ENCODE measurements at regions not wholly inside any gene's neighbourhood (a gene's known extent, or its start where the extent isn't known, plus 50 kb on each side); places are given as distances from the start of the nearest gene placed in this dataset.

GRCh38 chr11:36807871-36808270 is 209.8 kb upstream of the RAG2 start:
- no peak overlapping the region for H2BK5ac ChIP-seq (ENCODE audit: insufficient read length, low read length)
- no peak overlapping the region for H3K14ac ChIP-seq (ENCODE audit: insufficient read depth, low read length)
- Mint-ChIP-seq H3K9me3 (no peaks in the 10 kb centered on the region), H3K27me3 (ENCODE audit: low read depth) (no peaks in the 10 kb centered on the region; the same call in 1 of the 2 replicates), H3K4me3 (no peak overlapping the region), H3K4me1 (no peaks in the 10 kb centered on the region), H3K27ac (no peak overlapping the region), H3K36me3 (ENCODE audit: insufficient read depth in 1 of 3, low read depth in 3 of 3) (no peaks in the 10 kb centered on the region)
- H4K8ac ChIP-seq (replicated peaks; ENCODE audit: insufficient read length, low read depth, low read length): no peak overlapping the region
- H3K18ac ChIP-seq (ENCODE audit: insufficient read length, low read depth, low read length): no peak overlapping the region
- no peaks in the 10 kb centered on the region for H3K9me3 ChIP-seq (ENCODE audit: control insufficient read depth, low read depth, low read length)
- no peaks in the 10 kb centered on the region for H4K20me1 ChIP-seq (ENCODE audit: control insufficient read depth, insufficient read depth, insufficient read length)
- H3K56ac ChIP-seq (ENCODE audit: insufficient read length, low read depth, low read length): no peak overlapping the region
- H3K4me1 ChIP-seq (ENCODE audit: insufficient read depth, low read length): no peaks in the 10 kb centered on the region
- H3K4ac ChIP-seq (ENCODE audit: low read depth, low read length): no peak overlapping the region
- no peaks in the 10 kb centered on the region for H3K27me3 ChIP-seq (ENCODE audit: insufficient read depth, low read length)
- H3K79me2 ChIP-seq (ENCODE audit: insufficient read depth, low read length): no peaks in the 10 kb centered on the region
- no peaks in the 10 kb centered on the region for H3K23me2 ChIP-seq (ENCODE audit: insufficient read length, low read depth, low read length, poor library complexity, severe bottlenecking)
- H2BK12ac ChIP-seq (ENCODE audit: insufficient read length, low read depth, low read length): no peak overlapping the region
- H3K23ac ChIP-seq (ENCODE audit: insufficient read length, low read depth, low read length): no peak overlapping the region
- no peaks in the 10 kb centered on the region for H3K79me1 ChIP-seq (ENCODE audit: insufficient read depth, low read depth, low read length, poor library complexity, severe bottlenecking)
- no peak overlapping the region for H2AK5ac ChIP-seq (ENCODE audit: insufficient read length, low read length)
- no peak overlapping the region for H2BK20ac ChIP-seq (ENCODE audit: low read depth, low read length, poor library complexity, severe bottlenecking)
- H2BK15ac ChIP-seq (ENCODE audit: low read depth, low read length): no peak overlapping the region
- no peak overlapping the region for H4K91ac ChIP-seq (ENCODE audit: insufficient read length, low read depth, low read length)
- DNase-seq: no peak
- no peak overlapping the region for H3K9ac ChIP-seq (ENCODE audit: extremely low read depth, insufficient read length, low read length)
- no peak overlapping the region for H3T11ph ChIP-seq (ENCODE audit: low read length)
- no peak overlapping the region for H2BK120ac ChIP-seq (ENCODE audit: low read depth, low read length, poor library complexity, severe bottlenecking)
- no peak overlapping the region for H2AFZ ChIP-seq (ENCODE audit: low read length)
- WGBS (ENCODE audit: extremely low coverage, insufficient read length, low lambda C conversion rate): no CpG with 5 or more reads among the region's 4 CpGs
- TF ChIP-seq CTCF (conservative IDR thresholded peaks at IDR 0.05): no peak
- H3K27ac ChIP-seq (ENCODE audit: insufficient read length, low read depth, low read length): no peak overlapping the region
- no peak overlapping the region for H3K4me2 ChIP-seq (ENCODE audit: insufficient read depth, insufficient read length, low read length)
- H4K5ac ChIP-seq (ENCODE audit: insufficient read length, low read depth, low read length): no peak overlapping the region
